Fibroblast of pulmonary artery (primary cell): ENCODE measurements at regions not wholly inside any gene's neighbourhood (a gene's known extent, or its start where the extent isn't known, plus 50 kb on each side); places are given as distances from the start of the nearest gene placed in this dataset.

Source experiments
- DNase-seq: peaks from one replicate; pipeline ENCODE4 v3.0.0-alpha.2; 2010; ENCODE audit warnings: low read depth
- H3K4me3 ChIP-seq: replicated peaks from 2 replicates; pipeline ENCODE4 v1.5.1; 2011; ENCODE audit warnings: low read depth, mild to moderate bottlenecking, control low read depth, low read length, moderate library complexity
- CTCF ChIP-seq: IDR thresholded peaks from 2 replicates; pipeline ENCODE4 v1.5.1; 2011; ENCODE audit warnings: mild to moderate bottlenecking, control low read depth, low read length, inconsistent platforms; ENCODE audit errors: missing control alignments

GRCh38 chr7:132023466-132023865 is 467.0 kb upstream of the PODXL start:
- no peak overlapping the region for H3K4me3 ChIP-seq
- DNase-seq = no peak
- TF ChIP-seq CTCF = no peak

GRCh38 chr7:132022188-132022587 is 465.8 kb upstream of the PODXL start:
- DNase-seq = no peak
- no peak for TF ChIP-seq CTCF
- no peak overlapping the region for H3K4me3 ChIP-seq

GRCh38 chr7:132019703-132020102 is 463.3 kb upstream of the PODXL start:
- TF ChIP-seq CTCF = no peak
- no peak overlapping the region for H3K4me3 ChIP-seq
- DNase-seq = no peak

- no peak overlapping the region for H3K4me3 ChIP-seq
- DNase-seq = peak; percentile 8
Observed at GRCh38 chr7:132009778-132010177, 453.4 kb upstream of the PODXL start.

GRCh38 chr7:132004529-132004928 is 448.1 kb upstream of the PODXL start:
- no peak overlapping the region for H3K4me3 ChIP-seq
- DNase-seq = peak; percentile 18
- TF ChIP-seq CTCF = peak; percentile 31

More at GRCh38 chr7:132009778-132010177, 453.4 kb upstream of the PODXL start:
- no peak for TF ChIP-seq CTCF

GRCh38 chr7:132002343-132002968 is 446.0 kb upstream of the PODXL start:
- no peak for DNase-seq
- TF ChIP-seq CTCF = no peak
- H3K4me3 ChIP-seq = no peak overlapping the region

- TF ChIP-seq CTCF = no peak
- DNase-seq = no peak
- no peak overlapping the region for H3K4me3 ChIP-seq
Observed at GRCh38 chr7:132001146-132001545, 444.7 kb upstream of the PODXL start.
